Liver (tissue), 8 donors: ENCODE measurements at regions not wholly inside any gene's neighbourhood (a gene's known extent, or its start where the extent isn't known, plus 50 kb on each side); places are given as distances from the start of the nearest gene placed in this dataset.

Experiments used
- DNase-seq: peaks from one replicate; pipeline ENCODE4 v3.0.0-alpha.2; 2017; ENCODE audit warnings: low spot score
- H3K27ac ChIP-seq, 2 donors: one replicate each; pipeline ENCODE4 v1.7.0; 2013; ENCODE audit warnings: inconsistent platforms in 2 of 2, low read length in 2 of 2, control low read depth in 1 of 2, low read depth in 1 of 2, mild to moderate bottlenecking in 1 of 2
- H3K27me3 ChIP-seq, 4 donors: one replicate each; pipeline versions ENCODE4 v1.6.1 to v1.7.0; 2013; ENCODE audit warnings: low read length in 3 of 4, inconsistent platforms in 1 of 4, mild to moderate bottlenecking in 1 of 4, moderate library complexity in 1 of 4; ENCODE audit not compliant: control insufficient read depth in 4 of 4, insufficient read depth in 4 of 4
- H3K36me3 ChIP-seq, 4 donors: one replicate each; pipeline versions ENCODE4 v1.6.1 to v1.7.0; 2013; ENCODE audit warnings: low read length in 3 of 4, mild to moderate bottlenecking in 3 of 4, low read depth in 1 of 4, moderate library complexity in 1 of 4; ENCODE audit not compliant: control insufficient read depth in 4 of 4, insufficient read depth in 3 of 4
- H3K4me1 ChIP-seq, 4 donors: one replicate each; pipeline versions ENCODE4 v1.6.1 to v1.7.0; 2013; ENCODE audit warnings: low read length in 3 of 4, mild to moderate bottlenecking in 3 of 4, moderate library complexity in 1 of 4; ENCODE audit not compliant: control insufficient read depth in 4 of 4, insufficient read depth in 4 of 4
- H3K4me3 ChIP-seq, 3 donors: one replicate each; pipeline versions ENCODE4 v1.6.1 to v1.7.0; 2013; ENCODE audit warnings: low read length in 3 of 3, control low read depth in 1 of 3, low read depth in 1 of 3, mild to moderate bottlenecking in 1 of 3
- H3K9ac ChIP-seq, 2 donors: one replicate each; pipeline ENCODE4 v1.7.0; 2013; ENCODE audit warnings: low read length in 2 of 2, mild to moderate bottlenecking in 2 of 2, moderate library complexity in 2 of 2, control low read depth in 1 of 2, low read depth in 1 of 2
- H3K9me3 ChIP-seq, 4 donors: one replicate each; pipeline versions ENCODE4 v1.6.1 to v1.7.0; 2013; ENCODE audit warnings: low read length in 3 of 4; ENCODE audit not compliant: control insufficient read depth in 4 of 4
- ATF3 ChIP-seq: IDR thresholded peaks from 2 replicates; pipeline ENCODE4 v1.6.1; 2016; ENCODE audit warnings: antibody characterized with exemption
- CTCF ChIP-seq: fragments of 150-350 bp; IDR thresholded peaks from 2 replicates; pipeline ENCODE4 v1.5.1; 2017; ENCODE audit warnings: improper control_type of control experiment, low read depth, low read length; ENCODE audit not compliant: missing input control
- EGR1 ChIP-seq, 2 donors: IDR thresholded peaks; 2 replicates each; pipeline ENCODE4 v1.6.1; 2016 to 2018; ENCODE audit warnings: antibody characterized with exemption in 2 of 2, low read depth in 2 of 2
- FOXA1 ChIP-seq: IDR thresholded peaks from 2 replicates; pipeline ENCODE4 v1.6.1; 2016; ENCODE audit warnings: antibody characterized with exemption
- FOXA2 ChIP-seq: IDR thresholded peaks from 2 replicates; pipeline ENCODE4 v1.6.1; 2016; ENCODE audit warnings: antibody characterized with exemption
- GABPA ChIP-seq, 2 donors: IDR thresholded peaks in 1 of 2; conservative IDR thresholded peaks in 1 of 2; 2 replicates each; pipeline ENCODE4 v1.6.1; 2016; ENCODE audit warnings: antibody characterized with exemption in 2 of 2, mild to moderate bottlenecking in 1 of 2, moderate library complexity in 1 of 2
- HNF4A ChIP-seq, 2 donors: conservative IDR thresholded peaks; 2 replicates each; pipeline ENCODE4 v1.6.1; 2016; ENCODE audit warnings: antibody characterized with exemption in 2 of 2, mild to moderate bottlenecking in 2 of 2
- HNF4G ChIP-seq: IDR thresholded peaks from 2 replicates; pipeline ENCODE4 v1.6.1; 2016; ENCODE audit warnings: antibody characterized with exemption
- JUND ChIP-seq, 2 donors: IDR thresholded peaks; 2 replicates each; pipeline ENCODE4 v1.6.1; 2016; ENCODE audit warnings: antibody characterized with exemption in 2 of 2
- MAX ChIP-seq: IDR thresholded peaks from 2 replicates; pipeline ENCODE4 v1.6.1; 2016; ENCODE audit warnings: antibody characterized with exemption
- NR2F2 ChIP-seq: IDR thresholded peaks from 2 replicates; pipeline ENCODE4 v1.6.1; 2016; ENCODE audit warnings: antibody characterized with exemption
- RAD21 ChIP-seq, 2 donors: IDR thresholded peaks; 2 replicates each; pipeline ENCODE4 v1.6.1; 2016; ENCODE audit warnings: antibody characterized with exemption in 2 of 2, mild to moderate bottlenecking in 2 of 2
- REST ChIP-seq: IDR thresholded peaks from 2 replicates; pipeline ENCODE4 v1.6.1; 2016; ENCODE audit warnings: antibody characterized with exemption, mild to moderate bottlenecking
- RXRA ChIP-seq, 2 donors: IDR thresholded peaks; 2 replicates each; pipeline ENCODE4 v1.6.1; 2017 to 2018; ENCODE audit warnings: antibody characterized with exemption in 2 of 2, mild to moderate bottlenecking in 1 of 2
- SP1 ChIP-seq: IDR thresholded peaks from 2 replicates; pipeline ENCODE4 v1.6.1; 2018; ENCODE audit warnings: antibody characterized with exemption, mild to moderate bottlenecking
- TAF1 ChIP-seq: conservative IDR thresholded peaks from 2 replicates; pipeline ENCODE4 v1.6.1; 2016; ENCODE audit warnings: antibody characterized with exemption, mild to moderate bottlenecking
- YY1 ChIP-seq: IDR thresholded peaks from 2 replicates; pipeline ENCODE4 v1.6.1; 2016; ENCODE audit warnings: antibody characterized with exemption, mild to moderate bottlenecking
- ZBTB33 ChIP-seq: IDR thresholded peaks from 2 replicates; pipeline ENCODE4 v1.6.1; 2016; ENCODE audit warnings: antibody characterized with exemption
- WGBS: extraction: QIAGEN DNeasy Blood & Tissue Kit; methylation state at CpG from one replicate; pipeline ENCODE4 v1.1.7; 2013; 5-methylcytosine and 5-hydroxymethylcytosine counted together
- donor health status: healthy.
- donor health status: healthy.
- donor health status: healthy.
- donor health status: healthy.
- donor health status: healthy.

- TF ChIP-seq RXRA (IDR thresholded peaks at IDR 0.05) (no peak), MAX (no peak), TAF1 (no peak), FOXA2 (no peak), ATF3 (no peak), HNF4G (no peak), EGR1 (IDR thresholded peaks at IDR 0.05; ENCODE audit: low read depth in 2 of 2) (no peak), ZBTB33 (no peak), YY1 (no peak), JUND (IDR thresholded peaks at IDR 0.05) (no peak), CTCF (no peak), FOXA1 (no peak), RAD21 (IDR thresholded peaks at IDR 0.05) (no peak), SP1 (no peak), GABPA (IDR thresholded peaks at IDR 0.05 in 1 of 2, conservative IDR thresholded peaks at IDR 0.05 in 1 of 2) (no peak)
- no peaks in the 10 kb centered on the region for H3K36me3 ChIP-seq
- no peak overlapping the region for H3K4me3 ChIP-seq
- H3K4me1 ChIP-seq: no peaks in the 10 kb centered on the region
- no peak overlapping the region for H3K9ac ChIP-seq
- H3K27me3 ChIP-seq: no peaks in the 10 kb centered on the region
- 84% methylated on average over 1 of the region's 1 CpG for WGBS
- H3K27ac ChIP-seq: no peak overlapping the region
- H3K9me3 ChIP-seq: no peaks in the 10 kb centered on the region
- DNase-seq: no peak
Observed at GRCh38 chr9:99744132-99744531, 77.6 kb upstream of the NR4A3 start.

- Histone ChIP-seq H3K4me3 (no peak overlapping the region), H3K36me3 (no peaks in the 10 kb centered on the region), H3K4me1 (no peaks in the 10 kb centered on the region), H3K9ac (no peak overlapping the region), H3K27ac (no peak overlapping the region), H3K9me3 (no peaks in the 10 kb centered on the region), H3K27me3 (no peaks in the 10 kb centered on the region)
- no peak for DNase-seq
- TF ChIP-seq JUND (IDR thresholded peaks at IDR 0.05) (no peak), NR2F2 (no peak), HNF4G (no peak), FOXA2 (no peak), RXRA (IDR thresholded peaks at IDR 0.05) (no peak), EGR1 (IDR thresholded peaks at IDR 0.05; ENCODE audit: low read depth in 2 of 2) (no peak), RAD21 (IDR thresholded peaks at IDR 0.05) (no peak), HNF4A (conservative IDR thresholded peaks at IDR 0.05) (no peak), FOXA1 (no peak), TAF1 (no peak), MAX (no peak), SP1 (no peak), CTCF (no peak), ZBTB33 (no peak), GABPA (IDR thresholded peaks at IDR 0.05 in 1 of 2, conservative IDR thresholded peaks at IDR 0.05 in 1 of 2) (no peak), REST (no peak), ATF3 (no peak), YY1 (no peak)
- WGBS: 91% methylated on average over 4 of the region's 4 CpGs
Observed at GRCh38 chr9:99745085-99745484, 76.6 kb upstream of the NR4A3 start.
